ENCODE measurements at regions not wholly inside any gene's neighbourhood (a gene's known extent, or its start where the extent isn't known, plus 50 kb on each side); places are given as distances from the start of the nearest gene placed in this dataset.
"Not testable (repeated sequence)": the region's sequence is repeated elsewhere in the genome, so short reads cannot be mapped to it uniquely, and the experiment has no call there.

- Histone ChIP-seq H3K4me3 (ENCODE audit: low read depth, low read length) (peak overlapping the region; percentile 10; the same call in 1 of the 2 replicates), H3K27ac (ENCODE audit: low read depth, low read length) (no peak overlapping the region), H3K9me3 (ENCODE audit: control insufficient read depth, insufficient read depth, low read length) (peaks cover 88% of the 10 kb centered on the region), H3K27me3 (ENCODE audit: control insufficient read depth, insufficient read depth, low read length) (no peaks in the 10 kb centered on the region), H3K36me3 (ENCODE audit: control insufficient read depth, insufficient read depth, low read length) (no peaks in the 10 kb centered on the region), H3K4me1 (ENCODE audit: control insufficient read depth, insufficient read depth, low read length) (no peaks in the 10 kb centered on the region), H3K9ac (ENCODE audit: low read depth, low read length) (no peak overlapping the region)
Observed at GRCh38 chr17:22138861-22139469, 446.6 kb downstream of the KCNJ18 start.

- H3K27ac ChIP-seq (ENCODE audit: low read depth, low read length): no peak overlapping the region
- no peak overlapping the region for H3K9ac ChIP-seq (ENCODE audit: low read depth, low read length)
- H3K4me3 ChIP-seq (ENCODE audit: low read depth, low read length): no peak overlapping the region
- no peaks in the 10 kb centered on the region for H3K36me3 ChIP-seq (ENCODE audit: control insufficient read depth, insufficient read depth, low read length)
- peaks cover 87% of the 10 kb centered on the region for H3K9me3 ChIP-seq (ENCODE audit: control insufficient read depth, insufficient read depth, low read length)
- no peaks in the 10 kb centered on the region for H3K27me3 ChIP-seq (ENCODE audit: control insufficient read depth, insufficient read depth, low read length)
- H3K4me1 ChIP-seq (ENCODE audit: control insufficient read depth, insufficient read depth, low read length): no peaks in the 10 kb centered on the region
Observed at GRCh38 chr17:22142091-22142490, 449.8 kb downstream of the KCNJ18 start.

GRCh38 chr17:22145605-22146178 lies 453.4 kb downstream of the KCNJ18 start:
- Histone ChIP-seq H3K4me1 (ENCODE audit: control insufficient read depth, insufficient read depth, low read length) (no peaks in the 10 kb centered on the region), H3K27me3 (ENCODE audit: control insufficient read depth, insufficient read depth, low read length) (no peaks in the 10 kb centered on the region), H3K9ac (ENCODE audit: low read depth, low read length) (no peak overlapping the region), H3K36me3 (ENCODE audit: control insufficient read depth, insufficient read depth, low read length) (no peaks in the 10 kb centered on the region), H3K27ac (ENCODE audit: low read depth, low read length) (no peak overlapping the region), H3K4me3 (ENCODE audit: low read depth, low read length) (no peak overlapping the region), H3K9me3 (ENCODE audit: control insufficient read depth, insufficient read depth, low read length) (peaks cover 88% of the 10 kb centered on the region)

- H3K27me3 ChIP-seq (ENCODE audit: control insufficient read depth, insufficient read depth, low read length): no peaks in the 10 kb centered on the region
- no peak overlapping the region for H3K27ac ChIP-seq (ENCODE audit: low read depth, low read length)
- H3K4me1 ChIP-seq (ENCODE audit: control insufficient read depth, insufficient read depth, low read length): no peaks in the 10 kb centered on the region
- H3K9ac ChIP-seq (ENCODE audit: low read depth, low read length): no peak overlapping the region
- H3K36me3 ChIP-seq (ENCODE audit: control insufficient read depth, insufficient read depth, low read length): no peaks in the 10 kb centered on the region
- H3K9me3 ChIP-seq (ENCODE audit: control insufficient read depth, insufficient read depth, low read length): peaks cover 50% of the 10 kb centered on the region
- no peak overlapping the region; the same call in 1 of the 2 replicates for H3K4me3 ChIP-seq (ENCODE audit: low read depth, low read length)
Observed at GRCh38 chr17:22158364-22158763, 466.0 kb downstream of the KCNJ18 start.

- Histone ChIP-seq H3K27me3 (ENCODE audit: control insufficient read depth, insufficient read depth, low read length) (no peaks in the 10 kb centered on the region), H3K9me3 (ENCODE audit: control insufficient read depth, insufficient read depth, low read length) (peaks cover 40% of the 10 kb centered on the region), H3K4me3 (ENCODE audit: low read depth, low read length) (no peak overlapping the region), H3K36me3 (ENCODE audit: control insufficient read depth, insufficient read depth, low read length) (no peaks in the 10 kb centered on the region), H3K27ac (ENCODE audit: low read depth, low read length) (no peak overlapping the region), H3K9ac (ENCODE audit: low read depth, low read length) (no peak overlapping the region), H3K4me1 (ENCODE audit: control insufficient read depth, insufficient read depth, low read length) (no peaks in the 10 kb centered on the region)
Observed at GRCh38 chr17:22161376-22161775, 469.1 kb downstream of the KCNJ18 start.

GRCh38 chr17:22171631-22172030 lies 479.3 kb downstream of the KCNJ18 start:
- Histone ChIP-seq H3K27me3 (ENCODE audit: control insufficient read depth, insufficient read depth, low read length) (no peaks in the 10 kb centered on the region), H3K36me3 (ENCODE audit: control insufficient read depth, insufficient read depth, low read length) (no peaks in the 10 kb centered on the region), H3K9ac (ENCODE audit: low read depth, low read length) (no peak overlapping the region), H3K4me1 (ENCODE audit: control insufficient read depth, insufficient read depth, low read length) (no peaks in the 10 kb centered on the region), H3K9me3 (ENCODE audit: control insufficient read depth, insufficient read depth, low read length) (peaks cover 37% of the 10 kb centered on the region), H3K27ac (ENCODE audit: low read depth, low read length) (no peak overlapping the region), H3K4me3 (ENCODE audit: low read depth, low read length) (no peak overlapping the region)

GRCh38 chr17:22193113-22193512 lies 500.8 kb downstream of the KCNJ18 start:
- H3K9ac ChIP-seq (ENCODE audit: low read depth, low read length): no peak overlapping the region
- no peaks in the 10 kb centered on the region for H3K4me1 ChIP-seq (ENCODE audit: control insufficient read depth, insufficient read depth, low read length)
- H3K36me3 ChIP-seq (ENCODE audit: control insufficient read depth, insufficient read depth, low read length): no peaks in the 10 kb centered on the region
- no peaks in the 10 kb centered on the region for H3K27me3 ChIP-seq (ENCODE audit: control insufficient read depth, insufficient read depth, low read length)
- H3K27ac ChIP-seq (ENCODE audit: low read depth, low read length): no peak overlapping the region
- H3K4me3 ChIP-seq (ENCODE audit: low read depth, low read length): no peak overlapping the region
- peaks cover 31% of the 10 kb centered on the region for H3K9me3 ChIP-seq (ENCODE audit: control insufficient read depth, insufficient read depth, low read length)

GRCh38 chr17:22200187-22200586 lies 507.9 kb downstream of the KCNJ18 start:
- not testable (repeated sequence) for H3K36me3 ChIP-seq (ENCODE audit: control insufficient read depth, insufficient read depth, low read length); H3K4me3 ChIP-seq (ENCODE audit: low read depth, low read length); H3K9ac ChIP-seq (ENCODE audit: low read depth, low read length); H3K27ac ChIP-seq (ENCODE audit: low read depth, low read length); H3K4me1 ChIP-seq (ENCODE audit: control insufficient read depth, insufficient read depth, low read length); H3K27me3 ChIP-seq (ENCODE audit: control insufficient read depth, insufficient read depth, low read length)
- H3K9me3 ChIP-seq (ENCODE audit: control insufficient read depth, insufficient read depth, low read length): peaks cover 50% of the 10 kb centered on the region

- Histone ChIP-seq H3K27ac (ENCODE audit: low read depth, low read length) (no peak overlapping the region), H3K4me3 (ENCODE audit: low read depth, low read length) (no peak overlapping the region), H3K36me3 (ENCODE audit: control insufficient read depth, insufficient read depth, low read length) (no peaks in the 10 kb centered on the region), H3K27me3 (ENCODE audit: control insufficient read depth, insufficient read depth, low read length) (no peaks in the 10 kb centered on the region), H3K4me1 (ENCODE audit: control insufficient read depth, insufficient read depth, low read length) (no peaks in the 10 kb centered on the region), H3K9me3 (ENCODE audit: control insufficient read depth, insufficient read depth, low read length) (peaks cover 56% of the 10 kb centered on the region), H3K9ac (ENCODE audit: low read depth, low read length) (no peak overlapping the region)
Observed at GRCh38 chr17:22202702-22203101, 510.4 kb downstream of the KCNJ18 start.

- H3K27me3 ChIP-seq (ENCODE audit: control insufficient read depth, insufficient read depth, low read length): no peaks in the 10 kb centered on the region
- H3K27ac ChIP-seq (ENCODE audit: low read depth, low read length): no peak overlapping the region
- H3K36me3 ChIP-seq (ENCODE audit: control insufficient read depth, insufficient read depth, low read length): no peaks in the 10 kb centered on the region
- no peaks in the 10 kb centered on the region for H3K4me1 ChIP-seq (ENCODE audit: control insufficient read depth, insufficient read depth, low read length)
- no peak overlapping the region for H3K4me3 ChIP-seq (ENCODE audit: low read depth, low read length)
- peaks cover 61% of the 10 kb centered on the region for H3K9me3 ChIP-seq (ENCODE audit: control insufficient read depth, insufficient read depth, low read length)
- H3K9ac ChIP-seq (ENCODE audit: low read depth, low read length): no peak overlapping the region
Observed at GRCh38 chr17:22203208-22203715, 510.9 kb downstream of the KCNJ18 start.

GRCh38 chr17:22204076-22204475 lies 511.8 kb downstream of the KCNJ18 start:
- H3K9me3 ChIP-seq (ENCODE audit: control insufficient read depth, insufficient read depth, low read length): peaks cover 68% of the 10 kb centered on the region
- not testable (repeated sequence) for H3K27ac ChIP-seq (ENCODE audit: low read depth, low read length); H3K9ac ChIP-seq (ENCODE audit: low read depth, low read length); H3K36me3 ChIP-seq (ENCODE audit: control insufficient read depth, insufficient read depth, low read length); H3K4me3 ChIP-seq (ENCODE audit: low read depth, low read length); H3K27me3 ChIP-seq (ENCODE audit: control insufficient read depth, insufficient read depth, low read length); H3K4me1 ChIP-seq (ENCODE audit: control insufficient read depth, insufficient read depth, low read length)
